Right renal pelvis (tissue), 4 donors: ENCODE measurements at regions not wholly inside any gene's neighbourhood (a gene's known extent, or its start where the extent isn't known, plus 50 kb on each side); places are given as distances from the start of the nearest gene placed in this dataset.
"Not testable (repeated sequence)": the region's sequence is repeated elsewhere in the genome, so short reads cannot be mapped to it uniquely, and the experiment has no call there.

Source experiments
- DNase-seq, 4 donors: peaks; one replicate each; pipeline ENCODE4 v3.0.0-alpha.2; 2013; ENCODE audit warnings: low read depth in 4 of 4, low spot score in 3 of 4, missing footprints in 1 of 4

GRCh38 chr2:239806758-239807434 is 218.2 kb downstream of the NDUFA10 start:
- DNase-seq = no peak

- DNase-seq = no peak
Measured at GRCh38 chr2:239806276-239806675, 218.9 kb downstream of the NDUFA10 start.

- no peak for DNase-seq
Measured at GRCh38 chr2:239805414-239805813, 219.7 kb downstream of the NDUFA10 start.

GRCh38 chr2:239805043-239805329 is 220.2 kb downstream of the NDUFA10 start:
- DNase-seq = no peak

GRCh38 chr2:239804161-239805042 is 220.7 kb downstream of the NDUFA10 start:
- DNase-seq = no peak

GRCh38 chr2:239803766-239804115 is 221.4 kb downstream of the NDUFA10 start:
- DNase-seq = no peak

GRCh38 chr2:239803102-239803765 is 221.9 kb downstream of the NDUFA10 start:
- no peak for DNase-seq

- DNase-seq = no peak
Measured at GRCh38 chr2:239802185-239802649, 222.9 kb downstream of the NDUFA10 start.

- DNase-seq = no peak
Measured at GRCh38 chr2:239801404-239802184, 223.5 kb downstream of the NDUFA10 start.

GRCh38 chr2:239800785-239801386 is 224.3 kb downstream of the NDUFA10 start:
- no peak for DNase-seq

GRCh38 chr2:239797316-239797715 is 227.8 kb downstream of the NDUFA10 start:
- DNase-seq = no peak

GRCh38 chr2:239795761-239796160 is 229.4 kb downstream of the NDUFA10 start:
- not testable (repeated sequence) for DNase-seq

GRCh38 chr2:239793836-239794235 is 231.3 kb downstream of the NDUFA10 start:
- no peak for DNase-seq

- no peak for DNase-seq
Measured at GRCh38 chr2:239793086-239793485, 232.1 kb downstream of the NDUFA10 start.

GRCh38 chr2:239792405-239793084 is 232.6 kb downstream of the NDUFA10 start:
- no peak for DNase-seq

GRCh38 chr2:239791526-239792404 is 233.4 kb downstream of the NDUFA10 start:
- no peak for DNase-seq

- DNase-seq = no peak
Measured at GRCh38 chr2:239790721-239791120, 234.4 kb downstream of the NDUFA10 start.

- DNase-seq = no peak
Measured at GRCh38 chr2:239790313-239790712, 234.8 kb downstream of the NDUFA10 start.

- DNase-seq = no peak
Measured at GRCh38 chr2:239789711-239790110, 235.4 kb downstream of the NDUFA10 start.
